ENCODE measurements at regions not wholly inside any gene's neighbourhood (a gene's known extent, or its start where the extent isn't known, plus 50 kb on each side); places are given as distances from the start of the nearest gene placed in this dataset.

DNA sequence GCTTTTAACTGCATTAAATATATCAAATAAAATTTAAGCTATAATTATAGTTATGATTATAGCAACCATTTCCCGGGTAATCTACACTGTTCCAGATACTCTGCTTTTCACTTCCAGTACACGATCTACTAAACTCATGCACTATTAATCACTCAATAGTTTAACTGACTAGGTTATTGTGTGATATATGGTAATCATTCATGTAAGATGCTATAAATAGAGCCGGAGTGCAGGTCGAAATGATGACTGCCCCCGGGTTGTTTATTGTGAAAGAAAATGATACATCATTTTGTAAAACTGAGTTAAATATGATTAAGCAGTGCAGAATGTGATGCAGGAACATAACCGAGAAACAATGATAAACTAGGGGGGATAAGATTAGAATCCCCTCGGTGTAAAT lies 434.6 kb upstream of the DSEL start:
- WGBS, 2 experiments (ENCODE audit: low coverage in 1 of 2, low lambda C conversion rate in 2 of 2, missing lambda C conversion rate in 2 of 2): 82 to 88% methylated on average over 7 of the region's 7 CpGs
- Histone ChIP-seq H3K27me3 (replicated peaks; ENCODE audit: insufficient read depth) (no peaks in the 10 kb centered on the region), H3K9ac (no peak overlapping the region), H3K27ac (no peak overlapping the region), H3K9me3 (ENCODE audit: low read depth) (no peaks in the 10 kb centered on the region), H3F3A (ENCODE audit: insufficient read depth) (no peaks in the 10 kb centered on the region), H2AFZ (no peak overlapping the region), H3K9me2 (ENCODE audit: insufficient read depth) (no peaks in the 10 kb centered on the region), H3K4me3 (no peak overlapping the region), H3K4me1 (ENCODE audit: insufficient read depth) (no peaks in the 10 kb centered on the region), H3K4me2 (ENCODE audit: unreplicated experiment) (no peak overlapping the region), H3K79me2 (ENCODE audit: insufficient read depth) (no peaks in the 10 kb centered on the region), H3K36me3 (ENCODE audit: low read depth) (no peaks in the 10 kb centered on the region), H4K20me1 (ENCODE audit: insufficient read depth) (no peaks in the 10 kb centered on the region)
- DNase-seq: no peak
- TF ChIP-seq EZH2phosphoT487 (IDR thresholded peaks at IDR 0.05; ENCODE audit: insufficient read depth, low read depth) (no peak), EZH2 (IDR thresholded peaks at IDR 0.05; ENCODE audit: insufficient read depth, poor library complexity, severe bottlenecking) (no peak)
- in situ Hi-C loops (cut with MboI): no loop called here

DNA sequence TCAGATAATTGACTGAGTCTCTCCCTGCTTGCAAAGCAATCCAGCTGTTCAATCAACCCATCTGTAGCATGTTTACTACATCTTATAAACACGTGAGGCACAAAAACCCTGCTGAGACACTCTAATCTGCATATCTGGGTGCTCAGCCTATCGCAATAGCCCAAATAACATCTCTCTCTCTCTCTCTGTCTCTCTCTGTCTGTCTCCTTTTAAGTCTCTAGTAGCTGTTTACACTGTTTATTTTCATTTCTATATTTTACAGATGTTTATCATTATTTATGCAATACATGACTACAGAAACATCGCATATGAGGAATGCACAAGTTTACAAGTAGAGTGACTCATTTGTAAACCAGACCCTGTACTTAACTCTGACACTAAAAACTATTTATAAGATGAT lies 422.1 kb upstream of the DSEL start:
- Histone ChIP-seq H3K36me3 (ENCODE audit: low read depth) (no peaks in the 10 kb centered on the region), H3F3A (ENCODE audit: insufficient read depth) (0 out of 2 replicates have a peak, but pooled peaks cover 5% of the 10 kb centered on the region), H3K9me2 (ENCODE audit: insufficient read depth) (no peaks in the 10 kb centered on the region), H3K27me3 (replicated peaks; ENCODE audit: insufficient read depth) (no peaks in the 10 kb centered on the region), H2AFZ (no peak overlapping the region), H4K20me1 (ENCODE audit: insufficient read depth) (no peaks in the 10 kb centered on the region), H3K79me2 (ENCODE audit: insufficient read depth) (no peaks in the 10 kb centered on the region), H3K27ac (no peak overlapping the region), H3K4me3 (no peak overlapping the region), H3K4me2 (ENCODE audit: unreplicated experiment) (no peak overlapping the region), H3K9ac (no peak overlapping the region), H3K4me1 (ENCODE audit: insufficient read depth) (0 out of 2 replicates have a peak, but pooled peaks cover 6% of the 10 kb centered on the region), H3K9me3 (ENCODE audit: low read depth) (no peaks in the 10 kb centered on the region)
- in situ Hi-C loops (cut with MboI): no loop called here
- WGBS, 2 experiments (ENCODE audit: low coverage in 1 of 2, low lambda C conversion rate in 2 of 2, missing lambda C conversion rate in 2 of 2): 22 to 25% methylated on average over 3 of the region's 3 CpGs
- DNase-seq: peak; percentile 41
- TF ChIP-seq EZH2 (IDR thresholded peaks at IDR 0.05; ENCODE audit: insufficient read depth, poor library complexity, severe bottlenecking) (no peak), EZH2phosphoT487 (IDR thresholded peaks at IDR 0.05; ENCODE audit: insufficient read depth, low read depth) (no peak)

DNA sequence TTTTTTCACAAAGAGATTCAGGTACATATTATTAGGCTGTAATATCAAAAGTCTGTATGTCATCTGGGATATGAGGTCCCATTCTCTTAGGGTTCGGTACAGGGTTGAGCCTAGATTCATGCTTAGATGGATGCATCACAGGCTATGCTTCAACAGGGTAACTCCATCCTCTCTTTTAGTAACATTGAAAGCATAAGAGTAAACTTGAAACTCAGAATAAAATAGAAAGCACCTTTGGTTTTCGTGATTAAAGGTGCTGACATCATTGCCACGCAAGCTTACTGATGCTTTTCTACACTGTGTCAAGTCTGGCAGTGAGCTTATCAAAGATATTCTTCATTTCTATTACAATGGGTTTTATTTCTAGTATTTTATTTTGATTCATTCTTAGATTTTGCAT lies 419.1 kb upstream of the DSEL start:
- in situ Hi-C loops (cut with MboI): no loop called here
- Histone ChIP-seq H3K9ac (no peak overlapping the region), H2AFZ (no peak overlapping the region), H3K9me3 (ENCODE audit: low read depth) (no peaks in the 10 kb centered on the region), H3K79me2 (ENCODE audit: insufficient read depth) (no peaks in the 10 kb centered on the region), H3K9me2 (ENCODE audit: insufficient read depth) (no peaks in the 10 kb centered on the region), H3K4me2 (ENCODE audit: unreplicated experiment) (no peak overlapping the region), H4K20me1 (ENCODE audit: insufficient read depth) (no peaks in the 10 kb centered on the region), H3K36me3 (ENCODE audit: low read depth) (no peaks in the 10 kb centered on the region), H3K27me3 (replicated peaks; ENCODE audit: insufficient read depth) (no peaks in the 10 kb centered on the region), H3K27ac (no peak overlapping the region), H3K4me3 (no peak overlapping the region), H3K4me1 (ENCODE audit: insufficient read depth) (peaks cover 12% of the 10 kb centered on the region), H3F3A (ENCODE audit: insufficient read depth) (peaks cover 10% of the 10 kb centered on the region)
- WGBS, 2 experiments (ENCODE audit: low coverage in 1 of 2, low lambda C conversion rate in 2 of 2, missing lambda C conversion rate in 2 of 2): 97 to 100% methylated on average over 3 of the region's 3 CpGs
- TF ChIP-seq EZH2 (IDR thresholded peaks at IDR 0.05; ENCODE audit: insufficient read depth, poor library complexity, severe bottlenecking) (no peak), EZH2phosphoT487 (IDR thresholded peaks at IDR 0.05; ENCODE audit: insufficient read depth, low read depth) (no peak)
- DNase-seq: no peak

DNA sequence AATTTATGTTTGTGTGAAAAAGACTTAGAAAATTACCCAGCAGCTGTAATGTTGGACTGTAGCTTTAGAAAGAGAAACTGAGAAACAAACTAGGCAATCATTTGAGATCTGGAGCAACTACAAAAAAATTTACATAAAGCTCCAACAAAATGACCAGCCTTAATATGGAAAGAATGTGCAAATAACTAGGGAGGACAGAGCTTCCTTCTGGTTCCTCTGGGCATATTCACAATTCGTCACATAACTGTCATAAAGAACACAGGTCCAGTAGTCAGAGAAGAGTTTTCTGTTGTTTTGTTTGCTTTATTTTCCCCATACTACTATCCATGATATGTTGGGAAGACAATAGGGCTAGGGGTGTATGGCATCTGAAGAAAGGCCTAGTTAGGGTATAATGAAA lies 416.8 kb upstream of the DSEL start:
- H4K20me1 ChIP-seq (ENCODE audit: insufficient read depth): no peaks in the 10 kb centered on the region
- no peak overlapping the region for H3K27ac ChIP-seq
- no peak overlapping the region for H3K4me3 ChIP-seq
- peaks cover 3% of the 10 kb centered on the region; the same call in 1 of the 2 replicates for H3K9me2 ChIP-seq (ENCODE audit: insufficient read depth)
- H3K9ac ChIP-seq: no peak overlapping the region
- 86 to 94% methylated on average over 1 of the region's 1 CpG for WGBS, 2 experiments (ENCODE audit: low coverage in 1 of 2, low lambda C conversion rate in 2 of 2, missing lambda C conversion rate in 2 of 2)
- peaks cover 10% of the 10 kb centered on the region for H3F3A ChIP-seq (ENCODE audit: insufficient read depth)
- no peak overlapping the region for H3K4me2 ChIP-seq (ENCODE audit: unreplicated experiment)
- peaks cover 16% of the 10 kb centered on the region for H3K4me1 ChIP-seq (ENCODE audit: insufficient read depth)
- in situ Hi-C loops (cut with MboI): no loop called here
- no peaks in the 10 kb centered on the region for H3K79me2 ChIP-seq (ENCODE audit: insufficient read depth)
- no peak for DNase-seq
- H3K36me3 ChIP-seq (ENCODE audit: low read depth): no peaks in the 10 kb centered on the region
- no peaks in the 10 kb centered on the region for H3K9me3 ChIP-seq (ENCODE audit: low read depth)
- 0 out of 2 replicates have a peak overlapping the region, but pooled peaks have one; percentile 13 for H2AFZ ChIP-seq
- no peak for TF ChIP-seq EZH2phosphoT487 (IDR thresholded peaks at IDR 0.05; ENCODE audit: insufficient read depth, low read depth)
- TF ChIP-seq EZH2 (IDR thresholded peaks at IDR 0.05; ENCODE audit: insufficient read depth, poor library complexity, severe bottlenecking): no peak
- H3K27me3 ChIP-seq (replicated peaks; ENCODE audit: insufficient read depth): no peaks in the 10 kb centered on the region

DNA sequence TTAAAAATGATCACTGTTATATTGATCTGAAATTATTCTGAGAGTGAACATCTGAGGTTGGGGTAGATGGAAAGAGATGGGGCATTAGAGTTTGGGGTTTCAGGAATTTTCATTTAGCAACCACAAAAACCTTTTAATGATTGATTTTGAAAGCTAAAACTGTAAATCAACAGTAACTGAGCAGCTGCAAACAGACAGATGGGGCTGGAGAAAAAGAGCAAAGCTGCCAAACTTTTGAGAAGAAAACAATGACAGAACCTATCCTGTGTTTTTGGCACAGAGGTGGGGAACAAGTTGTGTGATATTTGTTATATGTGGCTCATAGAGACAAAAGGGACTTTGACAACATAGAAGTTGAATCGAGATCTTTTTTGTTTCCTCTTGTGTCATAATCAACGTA lies 415.8 kb upstream of the DSEL start:
- H3K4me2 ChIP-seq (ENCODE audit: unreplicated experiment): no peak overlapping the region
- TF ChIP-seq EZH2 (IDR thresholded peaks at IDR 0.05; ENCODE audit: insufficient read depth, poor library complexity, severe bottlenecking) (no peak), EZH2phosphoT487 (IDR thresholded peaks at IDR 0.05; ENCODE audit: insufficient read depth, low read depth) (no peak)
- H3K27me3 ChIP-seq (replicated peaks; ENCODE audit: insufficient read depth): no peaks in the 10 kb centered on the region
- H3K9me2 ChIP-seq (ENCODE audit: insufficient read depth): peaks cover 3% of the 10 kb centered on the region; the same call in 1 of the 2 replicates
- in situ Hi-C loops (cut with MboI): no loop called here
- H3K4me1 ChIP-seq (ENCODE audit: insufficient read depth): peaks cover 16% of the 10 kb centered on the region
- H2AFZ ChIP-seq: no peak overlapping the region
- H4K20me1 ChIP-seq (ENCODE audit: insufficient read depth): no peaks in the 10 kb centered on the region
- no peaks in the 10 kb centered on the region for H3K36me3 ChIP-seq (ENCODE audit: low read depth)
- H3K79me2 ChIP-seq (ENCODE audit: insufficient read depth): no peaks in the 10 kb centered on the region
- H3K9ac ChIP-seq: no peak overlapping the region
- no peaks in the 10 kb centered on the region for H3K9me3 ChIP-seq (ENCODE audit: low read depth)
- H3K4me3 ChIP-seq: no peak overlapping the region
- no peak overlapping the region for H3K27ac ChIP-seq
- WGBS, 2 experiments (ENCODE audit: low coverage in 1 of 2, low lambda C conversion rate in 2 of 2, missing lambda C conversion rate in 2 of 2): 24 to 26% methylated on average over 2 of the region's 2 CpGs
- peaks cover 10% of the 10 kb centered on the region for H3F3A ChIP-seq (ENCODE audit: insufficient read depth)
- DNase-seq: no peak

All from GM23248 (cell line).